H1 (cell line): ENCODE measurements at regions not wholly inside any gene's neighbourhood (a gene's known extent, or its start where the extent isn't known, plus 50 kb on each side); places are given as distances from the start of the nearest gene placed in this dataset.

Experiments
- CTCF ChIA-PET: fragments of 300-600 bp; sonication (Branson Sonifier 250); formaldehyde crosslinking; loops from one replicate; lab custom pipeline; 2021; ENCODE audit not compliant: partially characterized antibody; lab: Charles Lee
- POLR2A ChIA-PET: fragments of 300-600 bp; sonication (Branson Sonifier 250); formaldehyde crosslinking; loops from one replicate; lab custom pipeline; 2021; ENCODE audit warnings: inconsistent platforms; ENCODE audit not compliant: partially characterized antibody; lab: Charles Lee
- DNase-seq, 2 experiments: peaks; one replicate each; pipeline versions ENCODE4 v3.0.0 to v3.0.0-alpha.2; 2010 to 2022; ENCODE audit warnings: low spot score in 2 of 2, low read depth in 1 of 2, mixed read lengths in 1 of 2
- FAIRE-seq: peaks from 2 replicates; lab custom pipeline; 2011; peaks lifted over from hg19 to GRCh38; lab: Jason Lieb, UNC
- H2AFZ ChIP-seq: 2 replicates; pipeline ENCODE4 v1.8.1; 2012; ENCODE audit warnings: low read length, inconsistent platforms
- H2AK5ac ChIP-seq: 2 replicates; pipeline ENCODE4 v1.6.1; 2013; ENCODE audit warnings: low read depth, low read length
- H2BK120ac ChIP-seq: replicated peaks from 2 replicates; pipeline ENCODE3; 2013; ENCODE audit warnings: low read depth, low read length, inconsistent platforms
- H2BK12ac ChIP-seq: 2 replicates; pipeline ENCODE4 v1.6.1; 2013; ENCODE audit warnings: low read depth, low read length
- H2BK15ac ChIP-seq: 2 replicates; pipeline ENCODE4 v1.6.1; 2013; ENCODE audit warnings: low read length
- H2BK20ac ChIP-seq: 2 replicates; pipeline ENCODE4 v1.6.1; 2013; ENCODE audit warnings: low read length
- H2BK5ac ChIP-seq: 2 replicates; pipeline ENCODE4 v1.6.1; 2013; ENCODE audit warnings: low read depth, low read length
- H3K14ac ChIP-seq: 2 replicates; pipeline ENCODE4 v1.6.1; 2013; ENCODE audit warnings: inconsistent platforms; ENCODE audit not compliant: insufficient read length
- H3K18ac ChIP-seq: 2 replicates; pipeline ENCODE4 v1.6.1; 2013; ENCODE audit warnings: low read length; ENCODE audit errors: extremely low read depth
- H3K23ac ChIP-seq: 2 replicates; pipeline ENCODE4 v1.6.1; 2013; ENCODE audit warnings: inconsistent platforms; ENCODE audit not compliant: insufficient read length
- H3K23me2 ChIP-seq: 2 replicates; pipeline ENCODE4 v1.6.1; 2013; ENCODE audit warnings: low read depth, low read length
- H3K27ac ChIP-seq: 2 replicates; pipeline ENCODE4 v1.6.1; 2011; ENCODE audit warnings: low read depth, low read length, inconsistent platforms
- H3K27me3 ChIP-seq, 4 experiments: replicated peaks in 1 of 4; 1 replicate in 1 of 4; 2 replicates in 3 of 4; pipeline versions ENCODE4 v1.6.1 to v1.8.1; 2011 to 2013; ENCODE audit warnings: low read length in 3 of 4, mild to moderate bottlenecking in 3 of 4, inconsistent platforms in 2 of 4, mixed read lengths in 2 of 4, moderate library complexity in 1 of 4; ENCODE audit not compliant: control insufficient read depth in 3 of 4, insufficient read depth in 3 of 4; ENCODE audit errors: extremely low read depth in 1 of 4
- H3K36me3 ChIP-seq, 4 experiments: 2 replicates each; pipeline versions ENCODE4 v1.6.1 to v1.8.1; 2011 to 2013; ENCODE audit warnings: mild to moderate bottlenecking in 4 of 4, low read length in 3 of 4, moderate library complexity in 2 of 4, control low read depth in 1 of 4, inconsistent platforms in 1 of 4; ENCODE audit not compliant: insufficient read depth in 4 of 4, control insufficient read depth in 2 of 4
- H3K4ac ChIP-seq: replicated peaks from 2 replicates; pipeline ENCODE3; 2013; ENCODE audit warnings: low read length, low read depth, mixed read lengths, inconsistent platforms; ENCODE audit not compliant: insufficient read length
- H3K4me1 ChIP-seq, 4 experiments: replicated peaks in 1 of 4; 1 replicate in 1 of 4; 2 replicates in 3 of 4; pipeline versions ENCODE4 v1.6.1 to v1.8.1; 2011 to 2013; ENCODE audit warnings: low read length in 3 of 4, inconsistent platforms in 2 of 4, mixed read lengths in 1 of 4; ENCODE audit not compliant: insufficient read depth in 4 of 4, control insufficient read depth in 3 of 4
- H3K4me2 ChIP-seq, 2 experiments: 2 replicates each; pipeline versions ENCODE4 v1.6.1 to v1.8.1; 2011 to 2013; ENCODE audit warnings: low read depth in 2 of 2, low read length in 2 of 2, control low read depth in 1 of 2, inconsistent platforms in 1 of 2, mild to moderate bottlenecking in 1 of 2; ENCODE audit not compliant: insufficient read depth in 1 of 2
- H3K4me3 ChIP-seq, 4 experiments: fragments of 200-600, 300-600 bp in 1 of 4; sonication (generic), shearing (Covaris generic), sonication (Bioruptor Twin) in 1 of 4; 2 replicates each; pipeline versions ENCODE4 v1.5.1 to v1.8.1; 2011 to 2016; ENCODE audit warnings: low read length in 4 of 4, low read depth in 3 of 4, control low read depth in 2 of 4, inconsistent platforms in 2 of 4, mild to moderate bottlenecking in 2 of 4, mixed read lengths in 1 of 4, moderate library complexity in 1 of 4; ENCODE audit not compliant: insufficient read depth in 2 of 4; ENCODE audit errors: extremely low read depth in 1 of 4
- H3K56ac ChIP-seq: replicated peaks from 2 replicates; pipeline ENCODE3; 2013; ENCODE audit warnings: low read depth, mild to moderate bottlenecking, mixed read lengths, low read length, inconsistent platforms; ENCODE audit not compliant: insufficient read length
- H3K79me1 ChIP-seq: 2 replicates; pipeline ENCODE4 v1.6.1; 2013; ENCODE audit warnings: low read depth, low read length, control low read depth
- H3K79me2 ChIP-seq, 2 experiments: 2 replicates each; pipeline versions ENCODE4 v1.6.1 to v1.8.1; 2012 to 2013; ENCODE audit warnings: low read length in 2 of 2, mild to moderate bottlenecking in 2 of 2, inconsistent platforms in 1 of 2; ENCODE audit not compliant: insufficient read depth in 2 of 2, control insufficient read depth in 1 of 2
- H3K9ac ChIP-seq, 4 experiments: replicated peaks in 1 of 4; 1 replicate in 1 of 4; 2 replicates in 3 of 4; pipeline versions ENCODE4 v1.6.1 to v1.8.1; 2011 to 2013; ENCODE audit warnings: low read depth in 3 of 4, low read length in 3 of 4, control low read depth in 2 of 4, mild to moderate bottlenecking in 2 of 4, moderate library complexity in 2 of 4, inconsistent platforms in 1 of 4; ENCODE audit errors: extremely low read depth in 1 of 4
- H3K9me3 ChIP-seq, 2 experiments: 2 replicates each; pipeline versions ENCODE4 v1.6.1 to v1.8.1; 2012 to 2013; ENCODE audit warnings: mild to moderate bottlenecking in 2 of 2, moderate library complexity in 2 of 2, control low read depth in 1 of 2, inconsistent platforms in 1 of 2, low read depth in 1 of 2, low read length in 1 of 2, mixed read lengths in 1 of 2; ENCODE audit not compliant: insufficient read depth in 2 of 2
- H4K20me1 ChIP-seq, 2 experiments: replicated peaks in 1 of 2; 2 replicates each; pipeline versions ENCODE3 to v1.8.1; 2011 to 2013; ENCODE audit warnings: inconsistent platforms in 2 of 2, low read length in 2 of 2, mild to moderate bottlenecking in 1 of 2; ENCODE audit not compliant: insufficient read depth in 2 of 2, control insufficient read depth in 1 of 2
- H4K5ac ChIP-seq: 2 replicates; pipeline ENCODE4 v1.6.1; 2013; ENCODE audit warnings: low read length, low read depth, mixed read lengths, inconsistent platforms; ENCODE audit not compliant: insufficient read length
- H4K8ac ChIP-seq: 2 replicates; pipeline ENCODE4 v1.8.0; 2013; ENCODE audit warnings: mild to moderate bottlenecking, moderate library complexity, low read length, inconsistent platforms; ENCODE audit not compliant: insufficient read depth; ENCODE audit errors: extremely low read depth
- H4K91ac ChIP-seq: replicated peaks from 2 replicates; pipeline ENCODE3; 2013; ENCODE audit warnings: low read length, mixed read lengths, inconsistent platforms; ENCODE audit not compliant: insufficient read length
- SP4 ChIP-seq: IDR thresholded peaks from 2 replicates; pipeline ENCODE4 v1.6.1; 2012; ENCODE audit warnings: low read length, inconsistent platforms
- SRF ChIP-seq: IDR thresholded peaks from 2 replicates; pipeline ENCODE4 v1.6.1; 2011; ENCODE audit warnings: mild to moderate bottlenecking, low read depth, low read length, moderate library complexity

GRCh38 chr2:51201295-51201694, 169.4 kb upstream of the NRXN1 start:
- Histone ChIP-seq H2BK12ac (no peak overlapping the region), H3K4me1 (no peaks in the 10 kb centered on the region), H4K8ac (no peak overlapping the region), H3K9ac (no peak overlapping the region), H3K14ac (no peak overlapping the region), H4K91ac (no peak overlapping the region), H3K36me3 (no peaks in the 10 kb centered on the region), H3K56ac (no peak overlapping the region), H2BK20ac (no peak overlapping the region), H4K20me1 (no peaks in the 10 kb centered on the region), H3K9me3 (no peaks in the 10 kb centered on the region), H2BK15ac (no peak overlapping the region), H4K5ac (no peak overlapping the region), H3K27ac (no peak overlapping the region), H3K79me2 (no peaks in the 10 kb centered on the region), H2BK5ac (no peak overlapping the region), H3K4me2 (no peak overlapping the region), H3K23me2 (no peaks in the 10 kb centered on the region; the same call in 1 of the 2 replicates), H3K18ac (no peak overlapping the region), H2AK5ac (no peak overlapping the region), H3K79me1 (no peaks in the 10 kb centered on the region), H2BK120ac (no peak overlapping the region), H3K27me3 (no peaks in the 10 kb centered on the region), H3K23ac (no peak overlapping the region), H3K4me3 (no peak overlapping the region), H2AFZ (peak overlapping the region; percentile 30; the same call in 1 of the 2 replicates), H3K4ac (no peak overlapping the region)
- FAIRE-seq, result no peak
- POLR2A ChIA-PET, result no interaction called here
- no peak for DNase-seq
- CTCF ChIA-PET, result interaction anchor here (2.4 kb wide), 1 partner anchor 12 kb away, joined by 5 read pairs; no protein-coding TSS in a partner anchor
- no peak for TF ChIP-seq SP4
- no peak for TF ChIP-seq SRF
